Amygdala (tissue), 56 donors: ENCODE measurements at regions not wholly inside any gene's neighbourhood (a gene's known extent, or its start where the extent isn't known, plus 50 kb on each side); places are given as distances from the start of the nearest gene placed in this dataset.
A peak's percentile ranks its signal among the peaks of the same experiment; 100 is the strongest.
"Not testable (repeated sequence)": the region's sequence is repeated elsewhere in the genome, so short reads cannot be mapped to it uniquely, and the experiment has no call there.

Source experiments
- DNase-seq, 56 donors: peaks; one replicate each; lab custom pipeline; 2025; lab: John Stamatoyannopoulos, UW

DNA sequence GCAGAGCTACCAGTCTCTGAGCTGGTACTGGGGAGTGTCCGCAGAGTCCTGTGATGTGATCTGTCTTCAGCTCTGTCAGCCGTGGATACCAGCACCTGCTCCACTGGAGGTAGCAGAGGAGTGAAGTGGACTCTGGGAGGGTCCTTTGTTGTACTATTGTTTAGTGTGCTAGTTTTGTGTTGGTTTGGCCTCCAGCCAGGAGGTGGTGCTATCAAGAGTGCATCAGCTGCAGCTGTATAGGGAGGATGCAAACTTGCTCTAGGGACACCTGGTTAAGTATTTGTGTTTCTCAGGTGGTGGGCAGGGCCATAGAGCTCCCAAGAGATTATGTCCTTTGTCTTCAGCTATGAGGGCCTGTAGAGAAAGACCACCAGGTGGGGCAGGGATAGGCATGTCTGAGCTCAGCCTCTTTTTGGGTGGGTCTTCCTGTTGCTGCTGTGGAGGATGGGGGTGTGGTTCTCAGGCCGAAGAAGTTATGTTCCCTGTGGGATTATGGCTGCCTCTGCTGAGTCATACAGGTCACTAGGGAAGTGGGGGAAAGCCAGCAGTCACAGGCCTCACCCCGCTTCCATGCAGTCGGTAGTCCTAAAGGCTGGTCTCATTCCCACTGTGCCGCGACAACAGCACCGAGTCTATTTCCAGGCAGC, 443.2 kb upstream of the TBL1XR1 start:
- no peak for DNase-seq

DNA sequence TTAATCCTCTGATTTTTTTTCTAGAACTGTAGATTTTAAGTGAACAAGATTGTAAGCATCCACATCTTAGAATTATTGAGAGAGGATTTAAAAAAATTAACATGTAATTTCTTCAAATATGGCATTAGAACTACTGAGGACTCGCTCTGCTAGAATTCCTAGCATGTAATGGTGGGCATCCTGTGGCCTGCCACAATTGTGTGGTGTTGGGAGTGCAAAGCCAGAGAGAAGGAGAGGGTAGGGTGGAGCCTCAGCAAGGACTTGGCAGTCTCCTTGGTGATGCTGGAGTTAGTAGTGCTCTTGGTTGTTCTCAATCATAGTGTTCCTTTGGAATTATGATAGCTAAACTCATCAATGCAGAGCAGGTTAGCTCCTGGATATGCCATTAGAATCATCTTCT, 443.9 kb upstream of the TBL1XR1 start:
- no peak for DNase-seq

DNA sequence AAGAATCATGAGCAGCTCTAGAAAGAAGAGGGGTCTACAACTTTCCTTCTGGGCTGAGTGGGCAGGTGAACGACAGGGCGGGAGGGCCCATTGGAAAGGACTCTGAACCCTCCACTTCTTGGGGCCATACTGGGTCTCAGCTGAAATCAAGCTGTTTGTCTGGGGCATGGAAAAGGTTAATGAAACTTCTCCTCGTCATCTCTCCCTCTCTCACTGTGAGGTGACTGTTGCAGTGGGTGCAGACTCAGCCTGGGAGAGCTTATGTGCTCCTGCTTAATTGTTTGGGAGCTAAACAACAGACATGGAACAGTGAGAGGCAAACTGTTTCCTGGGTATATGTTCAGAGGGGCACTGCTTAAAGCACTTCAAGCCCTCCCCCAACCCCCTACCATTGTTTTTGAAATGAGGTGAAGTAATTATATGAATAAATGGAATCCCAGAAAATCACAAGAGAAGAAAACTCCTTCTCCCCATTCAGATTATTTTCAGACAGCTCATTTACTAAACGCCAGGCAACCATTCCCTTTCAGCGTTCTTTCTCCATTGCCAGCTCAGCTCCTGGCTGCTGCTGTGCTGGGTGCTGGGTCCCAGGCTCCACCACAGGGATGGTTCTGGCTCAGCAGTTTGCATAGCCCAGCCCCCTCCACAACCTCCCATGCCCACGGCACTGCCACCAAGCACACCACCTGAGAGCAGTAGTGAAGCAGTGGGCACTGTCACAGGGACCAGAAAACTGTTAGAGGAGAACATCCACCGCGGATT, 444.9 kb upstream of the TBL1XR1 start:
- DNase-seq, result peak in 18 of 56 donors; percentile 6 to 49 (median 23)

- no peak for DNase-seq
Observed at GRCh38 chr3:177642804-177643125, 445.5 kb upstream of the TBL1XR1 start.

GRCh38 chr3:177646749-177647148, 449.5 kb upstream of the TBL1XR1 start:
- DNase-seq, result peak in 1 of 56 donors; percentile 6

GRCh38 chr3:177647341-177647740, 450.1 kb upstream of the TBL1XR1 start:
- DNase-seq, result no peak

DNA sequence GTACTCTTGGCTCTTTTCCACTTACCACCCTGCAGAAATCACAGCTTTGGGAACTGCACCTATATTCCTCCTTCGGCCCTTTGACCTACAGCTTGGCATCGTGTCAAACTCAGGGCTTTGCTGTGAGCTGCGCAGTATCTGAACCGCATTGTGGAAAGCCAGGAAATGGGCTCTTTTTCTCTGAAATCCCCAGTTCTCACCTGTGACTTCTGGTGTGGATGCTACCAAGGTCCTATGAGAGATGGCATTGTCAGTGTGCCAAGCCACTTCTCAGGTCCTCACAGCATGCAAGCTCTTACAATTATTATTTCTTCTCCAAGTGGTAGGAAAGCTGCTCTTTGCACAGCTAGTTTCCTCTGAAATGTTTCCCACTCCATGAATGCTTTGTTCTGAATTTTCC, 450.6 kb upstream of the TBL1XR1 start:
- DNase-seq, result no peak

DNA sequence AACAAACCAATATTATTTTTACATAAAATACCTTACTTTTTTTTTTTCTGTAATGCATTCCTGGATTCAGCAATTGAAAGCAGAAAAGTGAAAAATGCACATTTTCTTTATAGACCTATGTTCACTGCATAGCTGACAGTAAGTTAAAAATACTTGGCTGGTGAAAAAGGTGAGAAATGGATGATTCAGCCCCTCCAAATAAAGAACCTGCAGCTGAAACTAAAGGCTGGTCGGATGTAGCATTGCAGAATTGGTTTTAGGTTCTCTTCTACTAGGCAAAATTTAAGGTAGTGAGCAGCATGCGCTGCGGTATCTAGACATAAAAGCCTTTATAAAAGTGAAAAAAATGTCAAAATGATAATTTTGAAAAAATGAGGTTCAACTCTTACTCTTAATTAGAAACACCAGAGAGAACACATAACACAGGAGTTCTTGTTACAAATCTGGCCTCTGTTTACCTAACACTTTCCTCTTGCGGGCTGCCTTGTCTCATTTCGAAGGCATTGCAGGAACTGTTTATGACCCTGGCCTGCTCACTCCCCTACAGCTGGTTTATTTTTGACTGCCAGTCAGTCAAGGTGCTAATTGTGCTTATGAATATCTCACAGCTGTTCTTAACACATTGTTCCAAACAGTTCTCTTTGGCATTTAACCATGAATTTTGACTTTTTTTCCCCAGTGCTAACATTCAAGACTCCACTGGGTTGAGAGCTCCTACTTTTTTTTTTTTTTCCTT, 455.4 kb upstream of the TBL1XR1 start:
- peak in 6 of 56 donors; percentile 8 to 36 (median 19) for DNase-seq

DNA sequence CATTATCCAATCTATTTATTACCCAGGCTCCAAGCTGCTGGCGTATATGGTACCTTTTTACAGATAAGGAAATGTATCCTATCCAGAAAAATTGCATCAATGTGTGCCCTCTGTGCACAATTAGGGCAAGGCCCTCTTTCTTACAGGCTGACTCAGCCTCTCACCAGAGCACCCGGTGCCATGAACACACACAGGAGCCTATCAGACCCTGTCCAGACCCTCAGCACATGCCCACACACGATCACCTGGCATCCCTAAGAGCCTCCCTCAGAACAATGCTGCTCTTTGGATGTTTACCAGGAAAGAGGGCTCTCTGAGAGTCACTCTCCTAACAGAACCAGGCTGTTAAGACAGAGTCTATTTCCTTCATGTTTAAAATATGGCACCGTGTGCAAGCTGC, 460.0 kb upstream of the TBL1XR1 start:
- no peak for DNase-seq

GRCh38 chr3:177658354-177658753, 461.1 kb upstream of the TBL1XR1 start:
- no peak for DNase-seq

DNA sequence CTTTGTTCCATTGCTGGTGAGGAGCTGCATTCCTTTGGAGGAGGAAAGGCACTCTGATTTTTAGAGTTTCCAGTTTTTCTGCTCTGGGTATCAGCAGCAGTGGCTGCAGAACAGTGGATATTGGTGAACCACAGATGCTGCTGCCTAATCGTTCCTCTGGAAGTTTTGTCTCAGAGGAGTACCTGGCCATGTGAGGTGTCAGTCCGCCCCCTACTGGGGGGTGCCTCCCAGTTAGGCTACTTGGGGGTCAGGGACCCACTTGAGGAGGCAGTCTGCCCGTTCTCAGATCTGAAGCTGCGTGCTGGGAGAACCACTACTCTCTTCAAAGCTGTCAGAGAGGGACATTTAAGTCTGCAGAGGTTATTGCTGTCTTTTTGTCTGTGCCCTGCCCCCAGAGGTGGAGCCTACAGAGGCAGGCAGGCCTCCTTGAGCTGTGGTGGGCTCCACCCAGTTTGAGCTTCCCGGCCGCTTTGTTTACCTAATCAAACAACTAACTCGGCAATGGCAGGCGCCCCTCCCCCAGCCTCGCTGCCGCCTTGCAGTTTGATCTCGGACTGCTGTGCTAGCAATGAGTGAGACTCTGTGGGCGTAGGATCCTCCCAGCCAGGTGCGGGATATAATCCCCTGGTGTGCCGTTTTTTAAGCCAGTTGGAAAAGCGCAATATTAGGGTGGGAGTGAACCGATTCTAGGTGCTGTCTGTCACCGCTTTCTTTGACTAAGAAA, 467.3 kb upstream of the TBL1XR1 start:
- DNase-seq, result not testable (repeated sequence)

- no peak for DNase-seq
Observed at GRCh38 chr3:177665122-177665808, 468.0 kb upstream of the TBL1XR1 start.

DNA sequence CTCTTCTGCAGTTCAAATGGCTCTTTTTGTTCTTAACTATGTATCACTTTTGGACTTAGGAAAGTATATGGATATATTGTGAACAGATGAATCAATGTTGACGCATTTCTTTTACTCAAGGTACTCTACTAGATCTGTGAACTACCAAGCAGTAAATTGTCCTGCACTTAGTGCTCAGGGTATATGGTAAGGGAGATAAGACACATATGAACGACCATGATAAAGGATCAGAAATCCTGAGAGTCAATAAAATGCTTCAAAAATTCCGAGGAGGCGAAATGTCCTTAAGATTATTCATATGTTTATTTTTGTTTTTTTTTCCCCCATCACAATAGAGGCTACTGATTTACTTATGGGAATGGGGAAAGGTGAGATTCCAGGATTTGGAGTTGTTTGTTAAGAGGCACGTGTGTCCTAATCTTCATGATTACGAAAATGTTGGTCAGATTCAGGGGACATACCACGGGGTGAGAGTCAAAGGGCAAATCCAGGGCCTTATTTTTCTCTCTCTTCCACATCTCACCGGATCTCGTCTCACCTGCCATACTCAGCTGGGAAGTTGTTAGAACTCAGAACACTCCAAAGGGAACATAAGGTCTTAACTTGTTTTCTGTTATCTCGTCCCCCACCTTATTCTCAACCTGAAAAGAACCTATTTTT, 475.1 kb upstream of the TBL1XR1 start:
- no peak for DNase-seq

DNA sequence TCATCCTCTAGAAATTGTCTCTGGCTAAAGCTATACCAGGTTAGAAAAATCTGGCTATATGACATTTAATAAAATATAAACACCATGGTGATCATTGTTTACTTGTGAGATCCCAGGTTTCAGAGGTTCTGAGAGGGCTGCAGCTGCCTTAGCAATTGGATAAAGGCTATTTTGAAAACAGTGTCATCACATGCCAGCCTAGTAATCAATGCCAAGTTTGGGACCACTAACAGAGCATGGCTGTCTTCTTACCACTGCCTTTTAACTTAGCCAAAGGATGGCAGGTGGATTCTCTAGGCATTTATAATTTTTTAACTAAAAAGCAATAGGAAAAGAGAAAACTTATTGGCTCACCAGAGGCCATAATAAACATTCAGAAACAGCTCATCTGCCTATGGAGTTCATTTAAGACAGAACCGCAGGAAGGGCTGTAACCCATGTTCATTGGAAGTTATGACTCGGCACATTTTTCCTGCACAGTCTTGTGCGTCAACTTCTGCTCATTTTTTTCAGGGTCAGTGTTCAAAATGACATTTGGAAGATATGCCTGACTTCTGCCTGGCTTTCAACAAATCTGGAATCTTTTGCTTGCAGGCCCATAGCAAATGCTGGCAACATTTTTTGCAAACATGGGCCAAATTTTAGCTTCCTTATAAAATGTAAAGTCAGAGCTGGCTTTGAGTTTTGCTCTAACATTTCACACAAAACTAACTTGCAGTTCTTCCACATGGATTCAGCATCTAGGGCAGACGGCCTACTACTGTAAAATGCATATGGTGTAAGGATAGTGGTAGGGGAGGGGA, 476.0 kb upstream of the TBL1XR1 start:
- no peak for DNase-seq

GRCh38 chr3:177674186-177674585, 476.9 kb upstream of the TBL1XR1 start:
- DNase-seq, result no peak

DNA sequence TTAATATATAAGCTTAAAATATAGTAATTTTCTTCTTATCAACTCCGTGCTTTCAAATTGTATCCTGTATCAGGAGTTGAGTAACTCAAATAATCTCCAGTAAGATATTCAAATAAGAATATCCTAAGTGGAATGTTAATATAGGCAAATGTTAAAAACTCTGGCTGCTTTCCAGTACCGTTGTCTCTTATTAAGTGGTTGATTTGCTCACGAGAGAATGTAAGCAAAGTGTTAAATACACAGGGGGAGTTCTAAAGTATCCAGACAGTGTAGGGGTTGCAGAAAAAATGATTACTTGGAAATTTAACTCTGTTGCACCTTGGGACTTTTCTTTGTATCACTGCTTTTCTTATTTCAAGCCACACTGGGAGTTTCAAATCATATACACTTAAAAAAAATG, 478.9 kb upstream of the TBL1XR1 start:
- DNase-seq, result no peak

- DNase-seq, result peak in 10 of 56 donors; percentile 7 to 50 (median 20)
Observed at GRCh38 chr3:177676947-177677587, 479.8 kb upstream of the TBL1XR1 start.
